Central memory CD4-positive, alpha-beta T cell (primary cell): ENCODE measurements at regions not wholly inside any gene's neighbourhood (a gene's known extent, or its start where the extent isn't known, plus 50 kb on each side); places are given as distances from the start of the nearest gene placed in this dataset.

Experiments
- DNase-seq: peaks from one replicate; pipeline ENCODE4 v3.0.0; 2022

DNA sequence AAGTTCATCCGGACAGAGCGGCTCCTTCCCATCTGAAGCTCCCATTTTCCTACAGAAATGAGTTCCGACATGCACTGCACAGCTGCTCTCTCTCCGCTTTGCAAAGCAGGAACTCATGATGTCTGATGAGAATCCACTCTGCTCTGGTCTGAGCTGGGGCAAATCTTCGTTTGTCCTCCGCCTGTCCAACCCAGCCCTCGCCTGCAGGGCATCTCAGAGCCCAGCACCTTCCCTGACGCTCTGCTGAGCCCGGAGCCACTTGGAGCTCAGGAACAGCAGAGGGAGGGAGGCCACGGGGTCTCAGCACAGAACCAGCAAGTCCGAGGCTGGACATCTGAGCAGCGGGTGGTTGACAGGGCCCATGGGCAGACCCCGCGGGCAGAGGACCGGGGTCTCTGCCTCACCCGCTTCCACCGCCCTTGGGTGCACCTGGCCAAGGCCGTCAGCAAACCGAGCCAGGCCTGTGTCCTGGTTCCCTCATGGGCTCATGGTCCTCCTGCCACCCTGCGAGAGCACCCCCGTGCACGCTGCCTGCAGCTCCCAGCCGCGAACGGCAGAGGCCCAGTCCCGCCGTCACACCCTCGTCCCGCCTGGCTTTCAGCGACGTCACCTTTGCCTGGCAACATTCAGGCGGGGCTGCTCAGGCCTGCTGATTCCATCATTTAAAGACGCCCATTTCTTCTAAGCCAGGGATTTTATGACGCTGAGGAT lies 78.5 kb upstream of the BHLHE23 start:
- DNase-seq: no peak

DNA sequence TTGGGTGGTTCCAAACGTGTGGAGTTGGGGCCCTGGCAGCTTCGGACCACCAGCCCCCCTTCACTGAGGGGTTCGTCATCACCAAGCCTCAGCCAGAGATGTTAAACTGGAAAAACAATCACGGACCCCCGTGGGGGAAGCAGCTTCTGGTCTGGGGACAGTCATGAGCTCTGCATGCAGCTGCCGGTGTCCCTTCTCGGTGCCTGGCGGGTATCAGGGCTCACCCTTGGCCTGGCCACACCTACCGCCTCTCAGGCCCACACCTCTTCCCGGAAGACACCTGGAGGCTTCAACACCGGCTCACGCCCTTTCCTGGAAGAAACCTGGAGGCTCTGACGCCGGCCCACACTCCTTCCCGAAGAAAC lies 77.8 kb upstream of the BHLHE23 start:
- no peak for DNase-seq

DNA sequence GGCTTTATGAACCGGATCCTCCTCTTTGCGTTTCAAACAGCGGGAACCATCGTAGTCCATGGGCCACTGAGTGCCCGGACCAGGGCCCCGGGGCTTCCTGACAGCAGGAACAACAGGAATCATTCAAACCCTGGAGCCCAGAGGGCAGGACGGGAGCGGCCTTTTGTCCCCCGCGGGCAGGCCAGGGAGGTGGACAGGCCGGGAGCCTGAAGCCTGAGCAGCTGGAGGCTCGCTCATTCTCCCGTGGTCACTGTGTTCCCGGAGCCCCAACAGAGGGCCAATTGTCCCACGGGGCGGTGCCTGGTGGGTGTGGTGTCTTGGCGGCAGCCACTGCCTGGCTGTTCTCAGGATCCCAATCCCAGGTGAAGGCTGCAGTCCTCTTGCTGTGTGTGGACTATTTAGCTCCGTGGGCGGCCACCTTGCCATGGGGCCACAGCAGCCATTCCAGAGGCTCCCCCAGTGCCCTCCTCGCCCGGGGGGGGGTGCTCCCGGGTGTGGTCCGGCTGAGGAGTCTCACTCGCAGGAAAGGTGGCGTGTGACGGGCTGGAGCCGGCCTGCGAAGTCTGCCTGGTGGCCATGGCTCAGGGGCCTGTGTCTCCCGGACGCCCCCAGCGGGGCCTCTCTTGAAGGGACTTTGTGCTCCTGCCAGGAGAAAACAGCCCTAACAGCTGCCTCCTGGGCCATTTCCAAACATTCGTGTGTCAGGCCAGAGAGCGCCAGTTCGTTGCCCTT lies 77.2 kb upstream of the BHLHE23 start:
- no peak for DNase-seq

DNA sequence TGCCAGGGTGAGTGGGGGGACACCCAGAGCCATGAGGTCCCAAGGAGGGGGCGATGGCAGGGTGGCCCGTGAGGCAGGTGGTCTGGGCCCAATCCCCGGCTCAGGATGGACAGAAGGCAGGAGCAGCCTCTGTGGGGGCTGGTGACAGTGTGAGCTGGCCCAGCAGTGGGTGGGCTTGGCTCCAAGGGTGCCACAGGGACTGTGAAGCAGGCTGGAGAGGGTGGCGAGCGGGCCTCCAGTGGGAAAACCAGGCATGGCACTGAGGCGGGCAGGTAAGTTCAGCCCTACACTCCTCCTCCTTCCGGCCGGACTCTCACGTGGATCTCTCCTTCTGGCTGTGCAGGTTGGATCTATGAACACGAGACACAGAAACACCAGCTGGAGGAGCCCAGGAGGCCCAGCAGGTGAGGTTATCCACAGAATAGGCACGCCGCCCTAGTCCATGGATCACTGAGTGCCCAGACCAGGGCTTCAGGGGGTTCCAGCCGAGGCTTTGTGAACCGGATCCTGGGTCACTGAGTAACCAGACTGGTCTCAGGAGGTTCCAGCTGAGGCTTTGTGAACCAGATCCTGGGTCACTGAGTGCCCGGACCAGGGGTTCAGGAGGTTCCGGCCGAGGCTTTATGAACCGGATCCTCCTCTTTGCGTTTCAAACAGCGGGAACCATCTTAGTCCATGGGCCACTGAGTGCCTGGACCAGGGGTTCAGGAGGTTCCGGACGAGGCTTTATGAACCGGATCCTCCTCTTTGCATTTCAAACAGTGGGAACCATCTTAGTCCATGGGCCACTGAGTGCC lies 76.4 kb upstream of the BHLHE23 start:
- no peak for DNase-seq

DNA sequence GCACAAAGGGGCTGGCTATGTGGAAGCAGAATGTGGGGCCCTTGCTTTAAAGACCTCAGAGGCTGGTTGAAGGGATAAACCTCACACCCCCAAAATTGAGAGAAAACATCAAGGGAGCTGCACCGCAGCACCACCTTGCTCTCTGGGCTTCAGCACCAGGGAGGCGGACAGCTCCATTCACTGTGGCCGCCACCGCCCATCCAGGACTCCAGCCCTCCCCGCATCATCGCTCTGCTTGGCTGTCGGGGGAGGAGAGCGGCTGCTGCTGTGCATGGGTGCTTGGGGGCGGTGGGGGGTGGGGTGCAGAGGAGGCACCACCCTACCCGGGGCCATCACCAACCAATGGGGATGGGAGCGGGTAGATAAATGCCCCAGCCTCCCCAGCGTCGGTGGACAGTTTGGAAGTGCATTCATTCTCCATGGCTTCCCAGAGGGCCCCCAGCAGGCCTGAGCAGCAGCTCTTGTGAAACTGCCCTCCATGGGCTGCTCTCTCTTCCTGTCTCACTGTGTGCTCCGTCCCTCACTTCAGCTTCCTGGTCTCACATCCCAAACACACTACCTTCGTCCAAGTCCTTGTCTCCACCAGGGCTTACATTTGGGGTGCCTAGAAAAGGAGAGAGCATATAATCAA lies 75.7 kb upstream of the BHLHE23 start:
- DNase-seq: no peak

DNA sequence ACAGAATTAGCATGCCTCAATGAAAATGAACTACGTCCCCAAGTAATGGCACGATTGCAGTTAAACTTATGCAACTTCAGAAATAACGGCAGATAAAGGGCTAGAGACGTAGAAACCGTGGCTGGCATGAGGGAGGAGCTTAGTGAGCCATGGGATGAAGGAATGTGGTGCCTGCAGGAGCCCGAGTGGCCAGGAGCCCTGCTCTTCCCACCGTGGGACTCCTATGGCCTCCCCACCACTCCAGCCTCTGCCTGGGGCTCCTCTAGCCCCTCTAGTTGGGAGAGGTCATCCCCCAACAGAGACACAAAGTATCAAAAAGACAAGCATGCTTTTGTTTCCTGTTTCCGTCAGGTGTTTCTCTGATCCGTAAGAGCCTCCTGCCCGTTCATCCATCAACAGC lies 75.1 kb upstream of the BHLHE23 start:
- DNase-seq: no peak

DNA sequence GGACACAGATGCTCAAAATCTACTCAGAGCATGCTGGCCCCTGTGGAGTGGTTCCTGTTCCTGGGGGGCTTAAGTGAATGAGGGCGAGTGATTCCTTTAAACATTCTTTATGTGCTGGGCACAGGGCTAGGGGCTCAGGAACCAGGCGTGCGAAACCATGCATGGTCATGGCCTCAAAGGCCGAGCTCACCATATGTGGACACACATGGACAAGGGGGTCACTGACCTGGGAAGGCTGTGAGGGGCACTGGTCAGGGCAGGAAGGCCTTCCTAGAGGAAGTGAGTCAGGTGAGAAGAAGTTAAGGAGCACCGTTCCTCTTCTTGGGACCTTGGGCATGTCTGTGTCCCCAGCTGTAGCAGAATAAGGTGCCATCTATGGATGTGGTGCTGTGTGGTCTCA lies 74.6 kb upstream of the BHLHE23 start:
- DNase-seq: no peak

DNA sequence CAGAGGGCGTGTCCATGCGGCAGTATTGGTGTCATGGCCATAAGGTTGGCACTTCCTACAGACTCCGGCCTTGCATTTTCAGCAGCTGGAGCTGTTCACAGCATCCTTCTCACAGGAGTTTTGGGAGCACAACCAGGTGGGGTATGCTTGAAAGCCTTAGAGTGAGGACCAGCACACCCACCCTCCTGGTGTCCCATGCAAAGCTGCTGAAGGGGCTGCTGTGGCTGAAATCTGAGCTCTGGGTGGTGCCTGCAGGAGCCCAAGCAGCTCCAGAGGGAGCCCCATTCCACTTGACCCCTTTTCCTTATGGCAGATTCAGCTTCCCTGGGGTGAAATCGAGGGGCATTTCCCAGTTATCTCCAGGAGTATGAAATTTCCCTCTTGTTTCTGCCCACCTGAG lies 74.0 kb upstream of the BHLHE23 start:
- no peak for DNase-seq

DNA sequence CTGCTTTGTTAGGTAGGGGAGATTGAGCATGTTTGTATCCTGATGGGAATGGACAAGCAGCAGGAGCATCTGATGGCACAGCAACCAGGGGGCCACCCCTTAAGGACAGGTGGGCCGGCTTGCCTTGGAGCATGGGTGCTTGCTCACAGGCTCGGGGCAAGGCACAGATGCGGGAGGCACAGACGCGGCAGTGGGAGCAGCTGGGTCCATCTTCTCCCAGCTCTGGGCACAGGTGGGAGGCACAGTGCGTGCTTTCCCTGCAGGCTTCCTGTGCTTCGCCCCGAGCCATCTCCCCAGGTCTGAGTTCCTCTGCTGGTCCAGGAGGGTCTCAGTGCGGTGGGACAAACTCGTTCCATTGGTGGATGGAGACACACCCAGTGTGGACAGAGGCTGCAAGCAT lies 73.6 kb upstream of the BHLHE23 start:
- DNase-seq: no peak

DNA sequence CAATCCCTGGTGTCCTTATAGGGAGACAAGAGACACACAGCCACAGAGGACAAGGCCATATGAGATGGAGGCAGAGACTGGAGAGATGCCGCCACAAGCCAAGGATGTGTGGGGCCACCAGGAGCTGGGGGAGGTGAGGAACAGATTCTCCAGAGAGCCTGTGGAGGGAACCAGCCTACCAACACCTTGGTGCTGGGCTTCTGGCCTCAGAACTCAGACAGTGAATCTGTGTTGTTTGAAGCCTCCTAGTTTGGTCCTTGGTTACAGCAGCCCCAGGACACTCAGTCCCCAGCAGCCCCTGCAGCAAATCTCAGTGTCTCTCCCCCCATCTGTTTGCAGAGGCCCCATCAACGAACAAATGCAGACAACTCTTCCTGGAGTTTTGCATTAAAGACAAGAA lies 73.2 kb upstream of the BHLHE23 start:
- DNase-seq: no peak

DNA sequence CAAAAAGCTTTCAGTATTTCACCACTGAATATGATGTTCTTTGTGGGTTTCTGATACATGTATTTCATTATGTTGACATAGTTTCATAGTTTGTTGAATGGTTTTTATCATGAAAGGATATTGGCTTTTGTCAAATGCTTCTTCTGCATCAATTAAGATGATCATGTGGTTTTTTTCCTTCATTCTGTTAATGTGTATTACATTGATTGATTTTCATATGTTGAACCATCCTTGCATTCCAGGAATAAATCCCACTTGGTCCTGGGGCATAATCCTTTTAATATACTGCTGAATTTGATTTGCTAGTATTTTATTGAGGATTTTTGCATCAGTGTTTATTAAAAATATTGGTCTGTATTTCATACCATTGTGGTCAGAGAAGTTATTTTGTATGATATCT lies 70.9 kb upstream of the BHLHE23 start:
- no peak for DNase-seq

DNA sequence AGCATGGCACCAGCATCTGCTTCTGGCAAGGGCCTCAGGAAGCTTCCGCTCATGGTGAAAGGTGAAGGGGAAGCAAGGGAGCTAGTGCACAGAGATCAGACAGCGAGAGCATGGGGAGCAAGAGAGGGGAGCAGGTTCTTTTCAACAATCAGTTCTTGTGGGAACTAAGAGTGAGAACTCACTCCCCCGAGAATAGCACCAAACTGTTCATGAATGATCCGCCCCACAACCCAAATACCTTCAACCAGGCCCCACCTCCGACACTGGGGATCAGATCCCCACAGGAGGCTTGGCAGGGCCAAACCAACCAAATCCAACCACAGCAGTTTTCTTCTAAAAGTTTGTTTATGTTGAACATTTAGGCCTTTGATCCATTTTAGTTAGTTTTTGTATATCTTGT lies 69.7 kb upstream of the BHLHE23 start:
- DNase-seq: no peak

DNA sequence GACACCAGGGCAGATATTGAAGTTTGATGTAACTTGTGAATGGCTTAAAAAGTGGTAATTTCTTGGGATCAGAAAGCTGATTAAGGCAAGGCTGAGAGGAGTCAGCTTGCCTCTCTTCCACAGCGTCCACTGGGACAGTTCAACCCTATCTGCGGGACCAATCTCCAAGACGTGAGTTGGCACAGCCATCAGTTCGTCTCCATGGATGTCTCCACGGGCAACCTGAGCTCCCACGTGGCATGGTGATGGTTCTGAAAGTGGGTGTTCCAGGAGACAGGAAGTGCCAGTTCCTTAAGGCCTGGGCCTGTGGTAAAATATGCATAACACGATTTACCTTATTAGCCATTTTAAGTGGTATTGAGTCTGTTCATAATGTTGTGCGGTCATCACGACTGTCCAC lies 67.9 kb upstream of the BHLHE23 start:
- DNase-seq: no peak

DNA sequence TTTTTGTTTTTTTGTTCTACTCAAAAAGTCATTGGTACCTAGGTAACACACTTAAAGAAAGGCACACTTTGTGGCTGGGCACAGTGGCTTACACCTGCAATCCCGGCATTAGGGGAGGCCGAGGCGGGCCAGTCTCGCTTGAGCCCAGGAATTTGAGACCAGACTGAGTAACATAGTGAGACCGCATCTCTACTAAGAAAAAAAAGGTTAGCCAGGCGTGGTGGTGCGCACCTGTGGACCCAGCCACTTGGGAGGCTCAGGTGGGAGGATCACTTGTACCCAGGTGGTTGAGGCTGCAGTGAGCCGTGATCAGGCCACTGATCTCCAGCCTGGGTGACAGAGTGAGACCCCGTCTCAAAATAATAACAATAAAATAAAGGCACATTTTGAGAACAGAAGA lies 67.4 kb upstream of the BHLHE23 start:
- no peak for DNase-seq

DNA sequence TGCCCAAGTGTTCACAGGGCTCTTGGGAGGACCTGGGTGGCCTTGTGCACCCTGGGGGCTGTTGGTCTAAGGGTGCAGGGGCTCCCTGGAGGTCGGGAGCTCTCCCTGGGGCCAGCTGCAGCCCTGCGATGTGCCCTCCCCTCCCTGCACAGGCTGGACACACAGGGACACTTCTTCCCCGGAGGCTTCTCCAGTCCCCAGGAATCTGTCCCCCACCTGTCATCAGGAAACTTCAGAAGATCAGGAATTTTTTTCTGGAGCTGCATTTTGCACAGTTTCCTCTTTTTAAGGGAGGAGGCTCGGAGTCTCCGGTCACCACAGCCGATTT lies 66.9 kb upstream of the BHLHE23 start:
- DNase-seq: no peak

DNA sequence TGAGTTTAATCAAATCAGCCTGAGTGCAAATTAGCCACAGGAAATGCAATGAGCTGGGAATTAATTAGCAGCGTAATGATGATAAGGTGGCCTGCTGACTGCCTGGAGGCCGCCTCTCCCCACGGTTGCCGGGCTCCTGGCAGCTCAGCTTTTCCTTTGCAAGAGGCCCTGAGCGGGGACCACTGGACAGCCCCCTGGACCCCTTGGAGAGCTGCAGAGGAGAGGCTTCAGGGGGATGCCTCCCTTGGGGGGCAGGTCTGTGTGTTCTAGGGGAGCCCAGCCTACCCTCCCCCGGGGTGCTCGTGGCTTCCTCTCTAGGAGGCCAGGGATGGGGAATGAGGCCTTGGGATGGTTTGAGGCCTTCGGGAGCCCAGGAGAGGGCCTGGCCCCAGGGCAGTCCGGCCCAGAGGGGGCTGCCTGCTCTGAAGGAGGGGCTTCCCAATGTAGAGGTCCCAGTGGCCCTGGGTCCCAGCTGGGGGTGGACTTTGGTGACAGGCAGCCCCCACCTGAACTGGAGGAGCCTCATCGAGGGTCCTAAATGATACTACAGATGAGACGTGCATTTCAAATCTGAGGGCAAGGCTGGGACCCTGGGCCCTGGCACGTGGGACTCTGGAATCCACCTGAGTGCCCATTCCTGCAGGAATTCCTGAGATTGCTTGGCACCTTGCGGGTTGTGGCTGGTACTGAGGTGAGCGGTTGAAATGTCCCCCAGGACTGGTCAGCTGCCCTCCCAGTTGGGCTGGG lies 66.4 kb upstream of the BHLHE23 start:
- DNase-seq: no peak

DNA sequence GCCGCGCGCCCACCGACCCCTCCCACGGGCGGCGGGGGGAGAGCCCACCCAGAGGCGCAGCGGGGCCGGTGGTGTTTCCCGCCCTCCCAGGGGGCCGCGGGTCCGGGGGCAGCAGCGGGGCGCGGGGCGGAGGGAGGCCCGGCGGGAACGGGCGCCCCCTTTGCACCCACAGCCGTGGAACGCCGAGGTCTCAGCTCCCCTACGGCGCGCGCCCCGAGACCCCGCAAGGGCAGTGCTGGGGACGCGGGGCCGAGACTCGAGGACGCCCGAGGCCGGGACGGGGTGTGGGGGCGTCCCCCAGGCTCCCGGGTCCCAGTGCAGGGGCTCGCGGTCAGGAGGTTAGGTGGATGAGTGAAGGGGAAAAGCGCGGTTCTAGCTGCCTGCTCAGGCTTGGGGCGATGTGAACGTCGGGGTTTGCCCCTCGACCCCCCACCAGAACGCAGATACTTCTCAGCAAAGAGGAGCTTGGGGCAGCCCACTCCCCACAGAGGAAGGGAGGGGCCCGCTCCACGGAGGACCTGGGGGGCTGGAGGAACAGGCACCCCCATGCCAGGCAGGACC lies 65.5 kb upstream of the BHLHE23 start:
- no peak for DNase-seq

DNA sequence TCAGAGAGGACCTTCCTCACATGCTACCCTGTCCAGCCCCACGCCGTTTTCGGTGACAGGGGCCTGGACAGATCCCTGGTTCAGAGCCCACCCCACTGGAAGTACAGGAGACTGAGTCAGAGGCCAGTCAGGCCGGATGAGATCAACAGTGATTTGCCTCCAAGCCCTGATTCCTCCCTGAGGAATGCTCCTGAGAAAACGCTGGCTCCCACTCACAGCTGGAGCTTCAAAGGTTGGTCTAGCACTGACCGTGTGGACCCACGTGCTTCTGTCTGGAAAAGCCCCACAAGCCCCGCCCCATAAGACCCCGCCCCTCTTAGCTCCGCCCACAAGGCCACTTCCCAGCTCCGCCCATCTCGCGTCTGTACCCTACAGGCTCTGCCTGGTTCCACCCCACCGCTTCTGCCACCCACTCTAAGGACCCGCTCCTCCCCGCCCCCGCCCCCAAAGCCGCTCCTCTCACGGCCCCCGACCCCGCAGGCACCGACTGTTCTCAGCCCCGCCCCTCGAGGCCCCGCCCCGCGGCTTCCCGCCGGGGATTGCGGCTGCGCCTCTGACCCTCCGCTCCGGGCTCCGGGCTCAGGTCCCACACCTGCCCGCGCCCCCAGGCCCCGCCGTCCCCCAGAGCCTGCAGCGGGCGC lies 64.9 kb upstream of the BHLHE23 start:
- no peak for DNase-seq

DNA sequence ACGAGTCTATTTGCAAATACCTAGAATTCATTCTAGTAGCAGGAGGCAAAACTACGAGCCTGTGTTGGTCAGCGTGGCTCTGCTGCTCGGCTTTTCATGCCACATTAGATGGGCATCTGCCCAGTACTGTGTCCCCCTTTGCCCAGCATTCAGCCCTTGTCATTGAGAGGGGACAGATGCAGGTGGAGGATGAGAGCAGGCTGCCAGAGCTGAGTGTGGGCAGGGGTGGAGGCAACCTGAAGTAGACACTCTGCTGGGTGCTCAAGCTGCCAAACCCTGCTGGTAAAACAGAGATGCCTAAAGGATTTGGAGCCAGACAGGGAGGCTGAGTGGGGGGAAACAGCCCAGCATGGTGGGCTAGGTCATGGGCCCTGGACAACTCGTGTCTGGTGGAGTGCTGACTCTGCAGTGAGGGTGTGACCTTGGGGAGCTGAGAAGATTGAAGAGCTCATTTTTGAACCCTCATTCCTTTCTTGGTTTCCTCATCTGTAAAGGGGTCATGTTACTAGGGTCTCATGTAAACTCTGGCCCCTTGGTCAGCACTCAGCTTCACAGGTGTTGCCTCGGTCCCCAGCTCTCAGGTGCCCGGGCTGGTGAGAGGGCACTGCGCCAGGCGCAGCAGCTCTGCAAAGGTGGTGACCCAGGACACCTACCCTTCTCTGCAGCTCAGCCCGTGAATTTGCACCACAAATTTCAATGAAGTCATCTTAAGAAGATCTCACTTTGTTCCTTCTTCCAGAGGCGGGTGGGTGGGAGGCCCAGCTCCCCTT lies 64.2 kb upstream of the BHLHE23 start:
- no peak for DNase-seq

DNA sequence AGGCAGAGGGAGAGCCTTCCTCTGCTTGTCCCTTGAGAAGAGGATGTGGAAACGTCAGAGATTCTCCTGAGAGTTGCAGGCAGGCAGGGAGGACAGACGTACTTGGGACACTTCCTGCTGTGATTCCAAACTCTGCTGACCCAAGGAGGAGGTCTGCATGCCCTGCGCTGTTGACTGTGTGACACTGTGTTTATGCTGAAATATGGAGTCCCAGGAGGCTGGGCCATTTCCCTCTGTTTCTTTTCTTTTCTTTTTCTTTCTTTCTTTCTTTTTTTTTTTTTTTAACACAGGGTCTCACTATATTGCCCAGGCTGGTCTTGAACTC lies 63.5 kb upstream of the BHLHE23 start:
- DNase-seq: no peak

DNA sequence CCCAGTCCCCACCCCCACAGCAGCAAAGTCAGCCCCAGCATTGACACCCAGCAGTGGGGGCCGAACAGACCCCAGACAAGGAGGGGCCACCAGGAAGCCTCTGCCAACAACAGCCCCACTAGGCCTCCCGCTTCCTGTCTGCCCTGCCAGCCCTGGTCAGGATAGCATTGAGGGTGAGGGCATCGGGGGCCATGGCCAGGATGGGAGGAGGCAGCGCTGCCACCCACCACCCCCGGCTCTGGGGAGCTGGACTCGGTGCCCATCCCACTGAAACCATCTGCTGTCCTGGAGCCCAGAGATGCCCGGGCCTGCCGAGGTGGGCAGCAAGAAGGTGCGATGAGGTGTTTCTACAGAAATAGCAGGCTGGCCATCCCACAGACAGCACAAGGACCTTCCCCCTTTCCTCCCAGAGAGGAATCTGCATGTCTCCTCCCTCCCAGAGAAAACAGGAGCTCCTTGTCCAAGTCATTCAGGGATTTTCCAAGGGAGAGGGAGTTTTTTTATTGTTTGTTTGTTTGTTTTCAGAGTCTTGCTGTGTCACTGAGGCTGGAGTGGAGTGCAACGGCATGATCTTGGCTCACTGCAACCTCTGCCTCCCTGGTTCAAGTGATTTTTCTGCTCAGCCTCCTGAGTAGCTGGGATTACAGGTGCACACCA lies 62.1 kb upstream of the BHLHE23 start:
- DNase-seq: no peak
